ENCODE measurements at regions not wholly inside any gene's neighbourhood (a gene's known extent, or its start where the extent isn't known, plus 50 kb on each side); places are given as distances from the start of the nearest gene placed in this dataset.

DNA sequence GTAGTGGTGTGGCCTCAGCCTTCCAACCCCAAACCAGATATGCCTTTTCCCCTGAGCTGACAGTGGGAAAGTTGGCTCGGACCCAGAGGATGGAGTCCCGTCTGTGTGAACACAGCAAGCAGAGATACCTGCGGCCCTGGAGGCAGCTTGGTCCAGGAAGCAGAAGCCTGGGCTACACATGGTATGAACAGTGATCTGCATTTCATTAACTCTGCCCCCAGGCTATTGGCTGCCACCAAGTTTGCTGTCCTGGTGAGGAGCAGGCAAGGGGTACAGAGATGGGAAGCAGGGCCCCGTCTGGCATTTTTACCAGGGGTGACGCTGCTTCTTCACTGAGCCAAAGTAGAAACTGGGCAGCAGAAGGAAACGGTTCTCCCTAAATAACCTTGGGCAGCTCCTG lies 90.0 kb downstream of the EDN3 start:
- TF ChIP-seq CTCF (conservative IDR thresholded peaks at IDR 0.05; ENCODE audit: low read length) = no peak
- no peak for TF ChIP-seq EZH2phosphoT487 (IDR thresholded peaks at IDR 0.05; ENCODE audit: borderline replicate concordance, low read depth, low read length)

All from OCI-LY7 (cell line).